IPS DF 6.9 (cell line): ENCODE measurements at regions not wholly inside any gene's neighbourhood (a gene's known extent, or its start where the extent isn't known, plus 50 kb on each side); places are given as distances from the start of the nearest gene placed in this dataset.

Experiments used
- DNase-seq: peaks from one replicate; pipeline ENCODE4 v3.0.0-alpha.2; 2013; ENCODE audit warnings: low read depth, low spot score
- H3K27ac ChIP-seq: one replicate; pipeline ENCODE4 v1.5.1; 2013; ENCODE audit warnings: low read length, control low read depth
- H3K27me3 ChIP-seq: 2 replicates; pipeline ENCODE4 v1.6.1; 2013; ENCODE audit warnings: mild to moderate bottlenecking, low read length; ENCODE audit not compliant: control insufficient read depth, insufficient read depth
- H3K36me3 ChIP-seq: 2 replicates; pipeline ENCODE4 v1.6.1; 2013; ENCODE audit warnings: low read length; ENCODE audit not compliant: control insufficient read depth, insufficient read depth
- H3K4me1 ChIP-seq: 2 replicates; pipeline ENCODE4 v1.6.1; 2013; ENCODE audit warnings: low read length; ENCODE audit not compliant: control insufficient read depth, insufficient read depth
- H3K4me3 ChIP-seq: 2 replicates; pipeline ENCODE4 v1.5.1; 2013; ENCODE audit warnings: mild to moderate bottlenecking, low read length
- H3K9me3 ChIP-seq: 2 replicates; pipeline ENCODE4 v1.6.1; 2013; ENCODE audit warnings: low read length, inconsistent platforms; ENCODE audit not compliant: control insufficient read depth, insufficient read depth
- WGBS: extraction: QIAGEN DNeasy Blood & Tissue Kit; methylation state at CpG from one replicate; pipeline ENCODE4 v1.1.7; 2013; ENCODE audit warnings: mixed read lengths, missing lambda C conversion rate; ENCODE audit not compliant: insufficient read length, insufficient coverage; 5-methylcytosine and 5-hydroxymethylcytosine counted together

- no peak overlapping the region for H3K4me3 ChIP-seq
- WGBS: no CpG with 5 or more reads among the region's 27 CpGs
- H3K27me3 ChIP-seq: no peaks in the 10 kb centered on the region
- no peak overlapping the region for H3K27ac ChIP-seq
- H3K4me1 ChIP-seq: no peaks in the 10 kb centered on the region
- peaks cover 50% of the 10 kb centered on the region for H3K9me3 ChIP-seq
- no peak for DNase-seq
- no peaks in the 10 kb centered on the region; the same call in 1 of the 2 replicates for H3K36me3 ChIP-seq
Measured at GRCh38 chr10:130485236-130485957, 349.2 kb downstream of the GLRX3 start.

- no peaks in the 10 kb centered on the region for H3K27me3 ChIP-seq
- no peak overlapping the region for H3K4me3 ChIP-seq
- peaks cover 48% of the 10 kb centered on the region for H3K9me3 ChIP-seq
- no CpG with 5 or more reads among the region's 29 CpGs for WGBS
- DNase-seq: no peak
- H3K36me3 ChIP-seq: no peaks in the 10 kb centered on the region; the same call in 1 of the 2 replicates
- no peaks in the 10 kb centered on the region for H3K4me1 ChIP-seq
- no peak overlapping the region for H3K27ac ChIP-seq
Measured at GRCh38 chr10:130485958-130486895, 350.0 kb downstream of the GLRX3 start.

- Histone ChIP-seq H3K36me3 (no peaks in the 10 kb centered on the region), H3K9me3 (peaks cover 43% of the 10 kb centered on the region), H3K4me1 (no peaks in the 10 kb centered on the region), H3K27ac (no peak overlapping the region), H3K27me3 (no peaks in the 10 kb centered on the region), H3K4me3 (no peak overlapping the region)
- DNase-seq: no peak
- no CpG with 5 or more reads among the region's 7 CpGs for WGBS
Measured at GRCh38 chr10:130486906-130487305, 350.7 kb downstream of the GLRX3 start.

- H3K4me1 ChIP-seq: no peaks in the 10 kb centered on the region
- peaks cover 43% of the 10 kb centered on the region for H3K9me3 ChIP-seq
- no CpG with 5 or more reads among the region's 6 CpGs for WGBS
- H3K4me3 ChIP-seq: no peak overlapping the region
- H3K36me3 ChIP-seq: no peaks in the 10 kb centered on the region
- H3K27me3 ChIP-seq: no peaks in the 10 kb centered on the region
- no peak for DNase-seq
- no peak overlapping the region for H3K27ac ChIP-seq
Measured at GRCh38 chr10:130487566-130487965, 351.4 kb downstream of the GLRX3 start.

- no CpG with 5 or more reads among the region's 5 CpGs for WGBS
- H3K27me3 ChIP-seq: no peaks in the 10 kb centered on the region
- no peak for DNase-seq
- no peaks in the 10 kb centered on the region for H3K4me1 ChIP-seq
- no peak overlapping the region for H3K27ac ChIP-seq
- H3K9me3 ChIP-seq: peaks cover 49% of the 10 kb centered on the region
- no peaks in the 10 kb centered on the region for H3K36me3 ChIP-seq
- H3K4me3 ChIP-seq: no peak overlapping the region
Measured at GRCh38 chr10:130489891-130490290, 353.7 kb downstream of the GLRX3 start.

- H3K36me3 ChIP-seq: no peaks in the 10 kb centered on the region
- H3K27me3 ChIP-seq: no peaks in the 10 kb centered on the region
- peaks cover 52% of the 10 kb centered on the region for H3K9me3 ChIP-seq
- no peaks in the 10 kb centered on the region for H3K4me1 ChIP-seq
- no peak overlapping the region for H3K27ac ChIP-seq
- no peak overlapping the region for H3K4me3 ChIP-seq
- WGBS: no CpG with 5 or more reads among the region's 5 CpGs
- DNase-seq: no peak
Measured at GRCh38 chr10:130491011-130491692, 355.0 kb downstream of the GLRX3 start.

- Histone ChIP-seq H3K4me1 (no peaks in the 10 kb centered on the region), H3K36me3 (no peaks in the 10 kb centered on the region), H3K9me3 (peaks cover 48% of the 10 kb centered on the region), H3K27ac (no peak overlapping the region), H3K27me3 (no peaks in the 10 kb centered on the region), H3K4me3 (no peak overlapping the region)
- no CpG with 5 or more reads among the region's 7 CpGs for WGBS
- no peak for DNase-seq
Measured at GRCh38 chr10:130491693-130492050, 355.5 kb downstream of the GLRX3 start.

- H3K4me1 ChIP-seq: no peaks in the 10 kb centered on the region
- no peak overlapping the region for H3K4me3 ChIP-seq
- peaks cover 48% of the 10 kb centered on the region for H3K9me3 ChIP-seq
- H3K27ac ChIP-seq: no peak overlapping the region
- DNase-seq: no peak
- H3K27me3 ChIP-seq: no peaks in the 10 kb centered on the region
- WGBS: no CpG with 5 or more reads among the region's 3 CpGs
- no peaks in the 10 kb centered on the region for H3K36me3 ChIP-seq
Measured at GRCh38 chr10:130492266-130492934, 356.2 kb downstream of the GLRX3 start.

- Histone ChIP-seq H3K27me3 (no peaks in the 10 kb centered on the region), H3K9me3 (peaks cover 49% of the 10 kb centered on the region), H3K4me3 (no peak overlapping the region), H3K27ac (no peak overlapping the region), H3K4me1 (no peaks in the 10 kb centered on the region), H3K36me3 (no peaks in the 10 kb centered on the region)
- DNase-seq: no peak
- WGBS: no CpG with 5 or more reads among the region's 13 CpGs
Measured at GRCh38 chr10:130493021-130493420, 356.8 kb downstream of the GLRX3 start.
